ENCODE measurements at regions not wholly inside any gene's neighbourhood (a gene's known extent, or its start where the extent isn't known, plus 50 kb on each side); places are given as distances from the start of the nearest gene placed in this dataset.

- Histone ChIP-seq H3K27me3 (no peaks in the 10 kb centered on the region), H3K27ac (no peak overlapping the region), H4K20me1 (no peaks in the 10 kb centered on the region), H3K4me1 (peaks cover 0 to 8% (median 0%) of the 10 kb centered on the region in 10 experiments; a peak in 4 of 20 replicates), H3K9ac (no peak overlapping the region), H3K4me3 (no peak overlapping the region), H3K4me2 (no peak overlapping the region), H3K36me3 (no peaks in the 10 kb centered on the region), H3K9me3 (replicated peaks in 1 of 11) (no peaks in the 10 kb centered on the region)
- no peak for TF ChIP-seq Cebpa-rat (IDR thresholded peaks at IDR 0.05)
Observed at GRCh38 chr14:43901911-43902673, 605.0 kb downstream of the FSCB start.

GRCh38 chr14:43900173-43900655 lies 606.9 kb downstream of the FSCB start:
- no peak overlapping the region for H3K4me3 ChIP-seq
- H3K4me2 ChIP-seq = peak overlapping the region in 2 of 11 experiments; percentile 12 to 30; a peak in 1 of 22 replicates
- no peak overlapping the region for H3K9ac ChIP-seq
- no peaks in the 10 kb centered on the region for H3K36me3 ChIP-seq
- TF ChIP-seq Cebpa-rat (IDR thresholded peaks at IDR 0.05) = no peak
- H3K9me3 ChIP-seq (replicated peaks in 1 of 11) = no peaks in the 10 kb centered on the region
- no peaks in the 10 kb centered on the region for H4K20me1 ChIP-seq
- no peaks in the 10 kb centered on the region for H3K27me3 ChIP-seq
- H3K27ac ChIP-seq = no peak overlapping the region
- H3K4me1 ChIP-seq = peaks cover 0 to 17% (median 0%) of the 10 kb centered on the region in 10 experiments; a peak in 6 of 20 replicates

- H3K27ac ChIP-seq = no peak overlapping the region
- H3K4me2 ChIP-seq = no peak overlapping the region
- H3K4me3 ChIP-seq = no peak overlapping the region
- H4K20me1 ChIP-seq = no peaks in the 10 kb centered on the region
- TF ChIP-seq Cebpa-rat (IDR thresholded peaks at IDR 0.05) = no peak
- H3K9ac ChIP-seq = no peak overlapping the region
- H3K27me3 ChIP-seq = no peaks in the 10 kb centered on the region
- peaks cover 0 to 17% (median 0%) of the 10 kb centered on the region in 10 experiments; a peak in 6 of 20 replicates for H3K4me1 ChIP-seq
- H3K9me3 ChIP-seq (replicated peaks in 1 of 11) = no peaks in the 10 kb centered on the region
- no peaks in the 10 kb centered on the region for H3K36me3 ChIP-seq
Observed at GRCh38 chr14:43898687-43899086, 608.4 kb downstream of the FSCB start.

GRCh38 chr14:43896044-43896443 lies 611.0 kb downstream of the FSCB start:
- Histone ChIP-seq H3K4me3 (no peak overlapping the region), H3K4me1 (peaks cover 0 to 17% (median 0%) of the 10 kb centered on the region in 10 experiments; a peak in 6 of 20 replicates)
- TF ChIP-seq Cebpa-rat (IDR thresholded peaks at IDR 0.05) = no peak

GRCh38 chr14:43894534-43894933 lies 612.5 kb downstream of the FSCB start:
- TF ChIP-seq Cebpa-rat (IDR thresholded peaks at IDR 0.05) = no peak
- Histone ChIP-seq H3K4me1 (peaks cover 0 to 9% (median 0%) of the 10 kb centered on the region in 10 experiments; a peak in 5 of 20 replicates), H3K27me3 (no peaks in the 10 kb centered on the region), H3K4me3 (no peak overlapping the region), H3K9me3 (replicated peaks in 1 of 11) (no peaks in the 10 kb centered on the region), H3K36me3 (no peaks in the 10 kb centered on the region), H3K4me2 (no peak overlapping the region), H3K27ac (no peak overlapping the region), H4K20me1 (no peaks in the 10 kb centered on the region), H3K9ac (no peak overlapping the region)

More at GRCh38 chr14:43896044-43896443, 611.0 kb downstream of the FSCB start:
- H3K36me3 ChIP-seq = no peaks in the 10 kb centered on the region
- H3K27ac ChIP-seq = no peak overlapping the region
- H3K27me3 ChIP-seq = no peaks in the 10 kb centered on the region
- H4K20me1 ChIP-seq = no peaks in the 10 kb centered on the region
- no peaks in the 10 kb centered on the region for H3K9me3 ChIP-seq (replicated peaks in 1 of 11)
- H3K9ac ChIP-seq = no peak overlapping the region
- peak overlapping the region in 2 of 11 experiments; percentile 24 to 41; a peak in 4 of 22 replicates for H3K4me2 ChIP-seq

- no peak overlapping the region for H3K4me3 ChIP-seq
Observed at GRCh38 chr14:43887523-43887922, 619.6 kb downstream of the FSCB start.

GRCh38 chr14:43877351-43877960 lies 629.6 kb downstream of the FSCB start:
- Histone ChIP-seq H3K9ac (no peak overlapping the region), H3K4me2 (no peak overlapping the region), H3K4me1 (no peaks in the 10 kb centered on the region), H3K36me3 (no peaks in the 10 kb centered on the region), H3K27me3 (no peaks in the 10 kb centered on the region), H3K27ac (no peak overlapping the region), H3K9me3 (replicated peaks in 1 of 11) (no peaks in the 10 kb centered on the region), H4K20me1 (no peaks in the 10 kb centered on the region), H3K4me3 (no peak overlapping the region)
- no peak for TF ChIP-seq Cebpa-rat (IDR thresholded peaks at IDR 0.05)

More at GRCh38 chr14:43887523-43887922, 619.6 kb downstream of the FSCB start:
- H3K27me3 ChIP-seq = no peaks in the 10 kb centered on the region
- H3K9me3 ChIP-seq (replicated peaks in 1 of 11) = no peaks in the 10 kb centered on the region
- H3K27ac ChIP-seq = no peak overlapping the region
- no peaks in the 10 kb centered on the region for H3K4me1 ChIP-seq
- TF ChIP-seq Cebpa-rat (IDR thresholded peaks at IDR 0.05) = no peak
- H3K4me2 ChIP-seq = no peak overlapping the region
- H4K20me1 ChIP-seq = no peaks in the 10 kb centered on the region
- no peak overlapping the region for H3K9ac ChIP-seq
- no peaks in the 10 kb centered on the region for H3K36me3 ChIP-seq

- no peak overlapping the region for H3K4me3 ChIP-seq
- H3K4me1 ChIP-seq = no peaks in the 10 kb centered on the region
- no peak overlapping the region for H3K9ac ChIP-seq
- H4K20me1 ChIP-seq = no peaks in the 10 kb centered on the region
- H3K9me3 ChIP-seq (replicated peaks in 1 of 11) = no peaks in the 10 kb centered on the region
- no peaks in the 10 kb centered on the region for H3K36me3 ChIP-seq
- no peak overlapping the region for H3K27ac ChIP-seq
- no peaks in the 10 kb centered on the region for H3K27me3 ChIP-seq
- H3K4me2 ChIP-seq = no peak overlapping the region
- TF ChIP-seq Cebpa-rat (IDR thresholded peaks at IDR 0.05) = no peak
Observed at GRCh38 chr14:43872752-43873655, 634.1 kb downstream of the FSCB start.

GRCh38 chr14:43872222-43872621 lies 634.9 kb downstream of the FSCB start:
- H4K20me1 ChIP-seq = no peaks in the 10 kb centered on the region
- H3K9me3 ChIP-seq (replicated peaks in 1 of 11) = no peaks in the 10 kb centered on the region
- no peak for TF ChIP-seq Cebpa-rat (IDR thresholded peaks at IDR 0.05)
- H3K4me2 ChIP-seq = no peak overlapping the region
- no peak overlapping the region for H3K27ac ChIP-seq
- no peak overlapping the region for H3K4me3 ChIP-seq
- H3K36me3 ChIP-seq = no peaks in the 10 kb centered on the region
- H3K27me3 ChIP-seq = no peaks in the 10 kb centered on the region
- no peak overlapping the region for H3K9ac ChIP-seq
- H3K4me1 ChIP-seq = no peaks in the 10 kb centered on the region
